Prostate gland (tissue), 2 donors: ENCODE measurements at regions not wholly inside any gene's neighbourhood (a gene's known extent, or its start where the extent isn't known, plus 50 kb on each side); places are given as distances from the start of the nearest gene placed in this dataset.

ENCODE experiments used
- CTCF ChIP-seq, 4 experiments: fragments of 200-600 bp in 2 of 4; fragments of 450-650 bp in 2 of 4; sonication (generic) in 2 of 4; IDR thresholded peaks; 1 replicate in 3 of 4; 2 replicates in 1 of 4; pipeline ENCODE4 v1.5.1; 2016 to 2019; ENCODE audit warnings: antibody characterized with exemption in 4 of 4, mild to moderate bottlenecking in 2 of 4, moderate library complexity in 2 of 4
- POLR2AphosphoS5 ChIP-seq: sonication (generic); formaldehyde crosslinking; IDR thresholded peaks from one replicate; pipeline ENCODE4 v1.6.1; 2017; ENCODE audit warnings: antibody characterized with exemption

- TF ChIP-seq CTCF (IDR thresholded peaks at IDR 0.05) (no peak), POLR2AphosphoS5 (no peak)
Measured at GRCh38 chr17:65365169-65365568, 196.3 kb downstream of the AXIN2 start.
